K562 (cell line): ENCODE measurements at regions not wholly inside any gene's neighbourhood (a gene's known extent, or its start where the extent isn't known, plus 50 kb on each side); places are given as distances from the start of the nearest gene placed in this dataset.

Experiments
- MYC ChIP-seq, 2 experiments: fragments of 250-450 bp in 1 of 2; sonication (Bioruptor Pico) in 1 of 2; IDR thresholded peaks; 2 replicates each; pipeline versions ENCODE4 v1.5.1 to v1.6.1; 2012 to 2021; ENCODE audit warnings: low read depth in 2 of 2, borderline replicate concordance in 1 of 2, improper control_type of control experiment in 1 of 2, low read length in 1 of 2, mild to moderate bottlenecking in 1 of 2, moderate library complexity in 1 of 2
- ZFP91 ChIP-seq: sonication (generic); formaldehyde crosslinking; IDR thresholded peaks from 2 replicates; pipeline ENCODE4 v1.8.0; 2022; ENCODE audit warnings: mild to moderate bottlenecking, missing genetic modification reagents
- ZNF347 ChIP-seq: fragments of 450-650 bp; formaldehyde crosslinking; IDR thresholded peaks from 2 replicates; pipeline ENCODE4 v1.4.0; 2020; ENCODE audit warnings: low read depth, mild to moderate bottlenecking, moderate library complexity
- ZNF766 ChIP-seq: fragments of 200-800 bp; sonication (Bioruptor generic); conservative IDR thresholded peaks from 2 replicates; pipeline ENCODE4 v1.6.1; 2016; ENCODE audit warnings: missing genetic modification characterization, missing compliant biosample characterization

- TF ChIP-seq ZFP91 (CRISPR knock-in tag): no peak
- TF ChIP-seq ZNF347: no peak
- no peak for TF ChIP-seq MYC (IDR thresholded peaks at IDR 0.05; ENCODE audit: low read depth, low read length)
- TF ChIP-seq MYC (CRISPR knock-in tag; IDR thresholded peaks at IDR 0.05; ENCODE audit: borderline replicate concordance, low read depth): no peak
- no peak for TF ChIP-seq ZNF766
Measured at GRCh38 chr2:42871372-42871771, 79.0 kb upstream of the HAAO start.
